Astrocyte (in vitro differentiated cells and primary cell): ENCODE measurements at regions not wholly inside any gene's neighbourhood (a gene's known extent, or its start where the extent isn't known, plus 50 kb on each side); places are given as distances from the start of the nearest gene placed in this dataset.

Experiments used
- DNase-seq: peaks from one replicate; pipeline ENCODE4 v3.0.0-alpha.2; 2010; ENCODE audit warnings: low read depth
- FAIRE-seq: peaks from 2 replicates; lab custom pipeline; 2011; peaks lifted over from hg19 to GRCh38; lab: Jason Lieb, UNC
- H2AFZ ChIP-seq: 2 replicates; pipeline ENCODE4 v1.6.0; 2012; ENCODE audit warnings: low read depth, low read length, inconsistent platforms
- H3K27ac ChIP-seq: 2 replicates; pipeline ENCODE4 v1.5.1; 2011; ENCODE audit warnings: low read depth, low read length, inconsistent platforms
- H3K27me3 ChIP-seq: 2 replicates; pipeline ENCODE4 v1.6.0; 2011; ENCODE audit warnings: low read length, inconsistent platforms; ENCODE audit not compliant: insufficient read depth
- H3K36me3 ChIP-seq: 2 replicates; pipeline ENCODE4 v1.5.1; 2011; ENCODE audit warnings: low read length, inconsistent platforms; ENCODE audit not compliant: insufficient read depth
- H3K4me1 ChIP-seq: 2 replicates; pipeline ENCODE4 v1.5.1; 2011; ENCODE audit warnings: low read length, inconsistent platforms; ENCODE audit not compliant: insufficient read depth
- H3K4me2 ChIP-seq: 2 replicates; pipeline ENCODE4 v1.6.0; 2012; ENCODE audit warnings: low read length, inconsistent platforms
- H3K4me3 ChIP-seq: 2 replicates; pipeline ENCODE4 v1.5.1; 2011; ENCODE audit warnings: low read depth, mild to moderate bottlenecking, low read length, inconsistent platforms; ENCODE audit not compliant: insufficient read depth
- H3K79me2 ChIP-seq: 2 replicates; pipeline ENCODE4 v1.6.0; 2012; ENCODE audit warnings: mild to moderate bottlenecking, low read length, inconsistent platforms; ENCODE audit not compliant: insufficient read depth
- H3K9ac ChIP-seq: 2 replicates; pipeline ENCODE4 v1.6.0; 2012; ENCODE audit warnings: mild to moderate bottlenecking, low read length, inconsistent platforms
- H3K9me3 ChIP-seq: 2 replicates; pipeline ENCODE4 v1.5.1; 2012; ENCODE audit warnings: low read depth, mild to moderate bottlenecking, low read length, inconsistent platforms; ENCODE audit not compliant: insufficient read depth
- H4K20me1 ChIP-seq: 2 replicates; pipeline ENCODE4 v1.6.0; 2012; ENCODE audit warnings: low read length, inconsistent platforms; ENCODE audit not compliant: insufficient read depth
- H3K27ac Mint-ChIP-seq: one replicate; pipeline ENCODE4 v1.8.0; 2021; ENCODE audit warnings: mild to moderate bottlenecking, mixed read lengths; ENCODE audit not compliant: unreplicated experiment
- H3K27me3 Mint-ChIP-seq: one replicate; pipeline ENCODE4 v1.8.0; 2021; ENCODE audit warnings: low read depth, mixed read lengths; ENCODE audit not compliant: unreplicated experiment
- H3K36me3 Mint-ChIP-seq: one replicate; pipeline ENCODE4 v1.8.0; 2021; ENCODE audit warnings: low read depth, mixed read lengths; ENCODE audit not compliant: unreplicated experiment
- H3K4me1 Mint-ChIP-seq: one replicate; pipeline ENCODE4 v1.8.0; 2021; ENCODE audit warnings: low read depth, mixed read lengths; ENCODE audit not compliant: unreplicated experiment
- H3K4me3 Mint-ChIP-seq: one replicate; pipeline ENCODE4 v1.8.0; 2021; ENCODE audit warnings: mild to moderate bottlenecking, moderate library complexity, mixed read lengths; ENCODE audit not compliant: unreplicated experiment
- H3K9me3 Mint-ChIP-seq: one replicate; pipeline ENCODE4 v1.8.0; 2021; ENCODE audit warnings: mild to moderate bottlenecking, mixed read lengths; ENCODE audit not compliant: unreplicated experiment
- EZH2 ChIP-seq: IDR thresholded peaks from 2 replicates; pipeline ENCODE4 v1.6.1; 2012; ENCODE audit warnings: mild to moderate bottlenecking, low read length, inconsistent platforms; ENCODE audit not compliant: insufficient read depth
- TF ChIP-seq, protein P1 (sequence below): IDR thresholded peaks from 2 replicates; pipeline ENCODE4 v1.5.1; 2011; ENCODE audit warnings: low read depth, mild to moderate bottlenecking, inconsistent platforms, low read length, moderate library complexity; ENCODE audit not compliant: insufficient read depth

- Histone ChIP-seq H3K36me3 (no peaks in the 10 kb centered on the region), H3K27ac (no peak overlapping the region), H3K27me3 (peaks cover 2% of the 10 kb centered on the region), H4K20me1 (no peaks in the 10 kb centered on the region), H3K4me3 (no peak overlapping the region), H3K4me2 (no peak overlapping the region), H3K4me1 (no peaks in the 10 kb centered on the region), H3K9me3 (peaks cover 2% of the 10 kb centered on the region), H2AFZ (no peak overlapping the region), H3K79me2 (no peaks in the 10 kb centered on the region), H3K9ac (no peak overlapping the region)
- Mint-ChIP-seq H3K27me3 (peaks cover 33% of the 10 kb centered on the region), H3K4me1 (no peaks in the 10 kb centered on the region), H3K4me3 (no peak overlapping the region), H3K36me3 (no peaks in the 10 kb centered on the region), H3K9me3 (peaks cover 12% of the 10 kb centered on the region), H3K27ac (no peak overlapping the region)
- FAIRE-seq (no peak), DNase-seq (no peak)
- TF ChIP-seq, protein P1, sequence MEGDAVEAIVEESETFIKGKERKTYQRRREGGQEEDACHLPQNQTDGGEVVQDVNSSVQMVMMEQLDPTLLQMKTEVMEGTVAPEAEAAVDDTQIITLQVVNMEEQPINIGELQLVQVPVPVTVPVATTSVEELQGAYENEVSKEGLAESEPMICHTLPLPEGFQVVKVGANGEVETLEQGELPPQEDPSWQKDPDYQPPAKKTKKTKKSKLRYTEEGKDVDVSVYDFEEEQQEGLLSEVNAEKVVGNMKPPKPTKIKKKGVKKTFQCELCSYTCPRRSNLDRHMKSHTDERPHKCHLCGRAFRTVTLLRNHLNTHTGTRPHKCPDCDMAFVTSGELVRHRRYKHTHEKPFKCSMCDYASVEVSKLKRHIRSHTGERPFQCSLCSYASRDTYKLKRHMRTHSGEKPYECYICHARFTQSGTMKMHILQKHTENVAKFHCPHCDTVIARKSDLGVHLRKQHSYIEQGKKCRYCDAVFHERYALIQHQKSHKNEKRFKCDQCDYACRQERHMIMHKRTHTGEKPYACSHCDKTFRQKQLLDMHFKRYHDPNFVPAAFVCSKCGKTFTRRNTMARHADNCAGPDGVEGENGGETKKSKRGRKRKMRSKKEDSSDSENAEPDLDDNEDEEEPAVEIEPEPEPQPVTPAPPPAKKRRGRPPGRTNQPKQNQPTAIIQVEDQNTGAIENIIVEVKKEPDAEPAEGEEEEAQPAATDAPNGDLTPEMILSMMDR, result no peak
- TF ChIP-seq EZH2, result no peak
Measured at GRCh38 chr12:115017346-115017745, 333.4 kb upstream of the TBX3 start.

DNA sequence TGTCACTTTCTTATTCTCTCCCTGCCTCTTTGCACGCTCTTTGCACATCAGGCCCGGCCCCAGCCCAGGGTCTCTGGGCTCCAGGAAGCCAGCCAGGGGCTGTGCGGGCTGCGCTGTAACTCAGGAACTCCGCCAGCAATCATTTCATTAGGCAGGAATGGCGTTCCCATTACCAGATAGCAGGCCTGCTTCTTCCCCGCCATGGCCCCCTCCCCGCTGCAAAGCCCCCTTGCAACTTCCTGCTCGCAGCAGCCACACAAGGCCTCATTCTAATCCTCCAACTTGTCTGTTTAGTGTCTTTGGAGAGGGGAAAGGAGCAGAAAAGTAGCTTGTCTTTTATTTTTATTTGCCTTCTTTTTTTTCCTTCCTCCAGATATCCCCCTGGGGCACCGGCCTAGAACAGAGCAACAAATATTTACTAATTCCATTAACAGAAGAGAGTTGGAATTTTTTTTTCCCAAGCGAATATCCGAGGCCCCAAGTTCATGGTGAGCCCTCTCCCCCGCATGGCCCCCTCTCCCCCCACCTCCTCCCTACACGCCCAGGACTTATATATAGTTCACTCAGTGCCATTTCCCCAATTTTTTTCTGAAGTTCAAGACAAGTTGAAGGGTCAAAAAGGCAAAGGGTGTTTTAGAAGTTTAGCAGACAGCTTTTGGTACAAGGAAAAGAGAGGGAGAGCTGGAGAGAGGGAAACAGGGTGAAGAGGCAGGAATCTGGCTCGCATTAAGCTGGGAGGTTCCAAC is 329.4 kb upstream of the TBX3 start:
- Mint-ChIP-seq H3K9me3 (peaks cover 6% of the 10 kb centered on the region), H3K4me3 (no peak overlapping the region), H3K36me3 (no peaks in the 10 kb centered on the region), H3K4me1 (no peaks in the 10 kb centered on the region), H3K27ac (no peak overlapping the region), H3K27me3 (peaks cover 35% of the 10 kb centered on the region)
- TF ChIP-seq, protein P1, result no peak
- no peak for TF ChIP-seq EZH2
- FAIRE-seq, result no peak
- Histone ChIP-seq H3K79me2 (no peaks in the 10 kb centered on the region), H3K27ac (no peak overlapping the region), H3K27me3 (peaks cover 2% of the 10 kb centered on the region), H3K4me2 (no peak overlapping the region), H3K9me3 (no peaks in the 10 kb centered on the region), H4K20me1 (no peaks in the 10 kb centered on the region), H3K9ac (no peak overlapping the region), H3K36me3 (no peaks in the 10 kb centered on the region), H2AFZ (no peak overlapping the region), H3K4me3 (no peak overlapping the region), H3K4me1 (no peaks in the 10 kb centered on the region)
- DNase-seq, result no peak

DNA sequence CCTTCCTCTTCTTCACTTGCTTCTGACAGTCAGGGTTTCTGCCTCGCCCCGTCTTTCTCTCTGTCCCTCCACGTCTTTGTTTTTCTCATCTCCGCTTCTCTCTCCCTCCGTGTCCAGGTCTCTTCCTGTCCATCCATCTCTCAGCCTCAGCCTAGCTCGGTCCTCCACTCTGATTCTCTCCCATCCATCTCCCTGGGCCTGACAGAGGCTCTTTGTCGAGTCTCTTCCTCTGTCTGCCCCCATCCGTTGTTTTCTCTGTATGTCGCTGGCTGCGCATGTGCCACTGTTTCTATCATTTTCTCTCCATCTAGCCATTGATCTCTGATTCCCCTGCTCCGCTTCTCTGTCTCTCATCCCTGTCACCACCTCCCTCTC is 328.9 kb upstream of the TBX3 start:
- Histone ChIP-seq H3K36me3 (no peaks in the 10 kb centered on the region), H3K79me2 (no peaks in the 10 kb centered on the region), H3K27me3 (peaks cover 2% of the 10 kb centered on the region), H3K4me2 (no peak overlapping the region), H4K20me1 (no peaks in the 10 kb centered on the region), H2AFZ (peak overlapping the region; percentile 43), H3K4me3 (no peak overlapping the region), H3K4me1 (no peaks in the 10 kb centered on the region), H3K9me3 (no peaks in the 10 kb centered on the region), H3K27ac (no peak overlapping the region), H3K9ac (no peak overlapping the region)
- Mint-ChIP-seq H3K4me1 (no peaks in the 10 kb centered on the region), H3K4me3 (no peak overlapping the region), H3K9me3 (peaks cover 2% of the 10 kb centered on the region), H3K36me3 (no peaks in the 10 kb centered on the region), H3K27me3 (peaks cover 35% of the 10 kb centered on the region), H3K27ac (no peak overlapping the region)
- FAIRE-seq (no peak), DNase-seq (no peak)
- TF ChIP-seq EZH2, result no peak
- TF ChIP-seq, protein P1, result no peak
